ENCODE measurements at regions not wholly inside any gene's neighbourhood (a gene's known extent, or its start where the extent isn't known, plus 50 kb on each side); places are given as distances from the start of the nearest gene placed in this dataset.

- TF ChIP-seq ZNF18 (tag by site-specific recombination; IDR thresholded peaks at IDR 0.05) (no peak), ZNF544 (tag by site-specific recombination; IDR thresholded peaks at IDR 0.05) (no peak), ZNF560 (tag by site-specific recombination; IDR thresholded peaks at IDR 0.05; ENCODE audit: borderline replicate concordance) (0 out of 2 replicates have a peak, but pooled peaks have one; percentile 20), ZBTB20 (tag by site-specific recombination; IDR thresholded peaks at IDR 0.05) (no peak), ZNF624 (tag by site-specific recombination; IDR thresholded peaks at IDR 0.05) (no peak), ATF2 (tag by site-specific recombination; IDR thresholded peaks at IDR 0.05; ENCODE audit: low read depth) (no peak), ZNF10 (tag by site-specific recombination; IDR thresholded peaks at IDR 0.05) (no peak), ZXDB (tag by site-specific recombination; IDR thresholded peaks at IDR 0.05) (peak; percentile 66), ZNF404 (tag by site-specific recombination; IDR thresholded peaks at IDR 0.05) (0 out of 2 replicates have a peak, but pooled peaks have one; percentile 39), KLF9 (tag by site-specific recombination; IDR thresholded peaks at IDR 0.05; ENCODE audit: low read depth) (no peak), ZNF362 (tag by site-specific recombination; IDR thresholded peaks at IDR 0.05) (no peak), ZBTB48 (tag by site-specific recombination; IDR thresholded peaks at IDR 0.05) (no peak), SETDB1 (IDR thresholded peaks at IDR 0.05; ENCODE audit: insufficient read length, low read length) (no peak), ZNF37A (tag by site-specific recombination; IDR thresholded peaks at IDR 0.05) (no peak), ZNF555 (tag by site-specific recombination; conservative IDR thresholded peaks at IDR 0.05) (peak; percentile 88), ZNF394 (tag by site-specific recombination; IDR thresholded peaks at IDR 0.05; ENCODE audit: borderline replicate concordance) (peak; percentile 96), ZNF140 (tag by site-specific recombination; IDR thresholded peaks at IDR 0.05) (peak; percentile 89; the same call in 1 of the 2 replicates), ZNF658 (tag by site-specific recombination; IDR thresholded peaks at IDR 0.05) (no peak), ZNF366 (tag by site-specific recombination; conservative IDR thresholded peaks at IDR 0.05) (0 out of 2 replicates have a peak, but pooled peaks have one; percentile 11), ZNF26 (tag by site-specific recombination; IDR thresholded peaks at IDR 0.05) (no peak), GLI4 (tag by site-specific recombination; IDR thresholded peaks at IDR 0.05) (no peak), PRDM6 (tag by site-specific recombination; IDR thresholded peaks at IDR 0.05) (no peak), ZEB2 (tag by site-specific recombination; IDR thresholded peaks at IDR 0.05) (no peak), ZNF16 (tag by site-specific recombination; IDR thresholded peaks at IDR 0.05; ENCODE audit: low read depth) (no peak), ZNF133 (tag by site-specific recombination; IDR thresholded peaks at IDR 0.05) (no peak), ZNF19 (tag by site-specific recombination; IDR thresholded peaks at IDR 0.05; ENCODE audit: low read depth) (0 out of 2 replicates have a peak, but pooled peaks have one; percentile 32), TRIM28 (IDR thresholded peaks at IDR 0.05; ENCODE audit: borderline replicate concordance, low read length) (no peak), TCF7L2 (IDR thresholded peaks at IDR 0.05; ENCODE audit: borderline replicate concordance, low read depth, low read length) (no peak), ZFP41 (tag by site-specific recombination; IDR thresholded peaks at IDR 0.05; ENCODE audit: borderline replicate concordance) (no peak), ZNF529 (tag by site-specific recombination; IDR thresholded peaks at IDR 0.05; ENCODE audit: insufficient replicate concordance) (peak; percentile 16)
Observed at GRCh38 chr6:105985098-105985815, 100.9 kb upstream of the PRDM1 start (continued).
